ENCODE measurements at regions not wholly inside any gene's neighbourhood (a gene's known extent, or its start where the extent isn't known, plus 50 kb on each side); places are given as distances from the start of the nearest gene placed in this dataset.

- no peak for TF ChIP-seq CTCF (conservative IDR thresholded peaks at IDR 0.05; ENCODE audit: low read depth, low read length)
- no peak for DNase-seq (ENCODE audit: low read depth)
- no peak overlapping the region for H3K4me3 ChIP-seq (ENCODE audit: low read length)
Observed at GRCh38 chr10:125294109-125294508, 133.7 kb upstream of the CTBP2 start.

- no peak overlapping the region for H3K4me3 ChIP-seq (ENCODE audit: low read length)
- DNase-seq (ENCODE audit: low read depth), result no peak
- TF ChIP-seq CTCF (conservative IDR thresholded peaks at IDR 0.05; ENCODE audit: low read depth, low read length), result no peak
Observed at GRCh38 chr10:125291836-125292235, 131.5 kb upstream of the CTBP2 start.

- DNase-seq (ENCODE audit: low read depth), result no peak
- no peak for TF ChIP-seq CTCF (conservative IDR thresholded peaks at IDR 0.05; ENCODE audit: low read depth, low read length)
- no peak overlapping the region for H3K4me3 ChIP-seq (ENCODE audit: low read length)
Observed at GRCh38 chr10:125289461-125289860, 129.1 kb upstream of the CTBP2 start.

- no peak overlapping the region for H3K4me3 ChIP-seq (ENCODE audit: low read length)
- DNase-seq (ENCODE audit: low read depth), result no peak
- TF ChIP-seq CTCF (conservative IDR thresholded peaks at IDR 0.05; ENCODE audit: low read depth, low read length), result no peak
Observed at GRCh38 chr10:125284875-125285597, 124.7 kb upstream of the CTBP2 start.

- DNase-seq (ENCODE audit: low read depth), result no peak
- TF ChIP-seq CTCF (conservative IDR thresholded peaks at IDR 0.05; ENCODE audit: low read depth, low read length), result no peak
- no peak overlapping the region for H3K4me3 ChIP-seq (ENCODE audit: low read length)
Observed at GRCh38 chr10:125283836-125284614, 123.7 kb upstream of the CTBP2 start.

GRCh38 chr10:125283191-125283835 lies 123.0 kb upstream of the CTBP2 start:
- no peak for DNase-seq (ENCODE audit: low read depth)
- H3K4me3 ChIP-seq (ENCODE audit: low read length), result no peak overlapping the region
- TF ChIP-seq CTCF (conservative IDR thresholded peaks at IDR 0.05; ENCODE audit: low read depth, low read length), result no peak
